GM18858 (cell line): ENCODE measurements at regions not wholly inside any gene's neighbourhood (a gene's known extent, or its start where the extent isn't known, plus 50 kb on each side); places are given as distances from the start of the nearest gene placed in this dataset.
A peak's percentile ranks its signal among the peaks of the same experiment; 100 is the strongest.

Experiments used
- ATAC-seq: cut with Tn5 transposase; IDR thresholded peaks from one replicate; pipeline ENCODE4 v1.9.1; 2021; ENCODE audit not compliant: unreplicated experiment

DNA sequence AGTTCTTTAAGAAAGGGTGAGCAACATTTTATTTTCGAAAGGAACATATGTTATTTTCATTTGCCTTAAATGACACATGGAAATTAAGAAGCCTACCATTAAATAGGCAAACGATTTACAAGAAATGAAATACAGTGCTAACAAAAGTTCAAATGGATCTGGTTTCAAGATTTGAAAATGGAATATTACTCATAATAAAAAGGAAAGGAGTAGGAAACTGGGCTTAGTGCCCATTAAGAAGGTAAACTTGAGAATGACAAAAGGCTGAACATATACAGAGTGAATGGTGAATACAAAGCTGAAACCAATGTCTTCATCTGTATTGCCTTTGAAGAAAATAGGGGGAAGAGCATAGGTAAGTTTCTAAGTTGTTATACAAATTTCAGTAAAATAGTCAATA is 974.2 kb upstream of the C9orf72 start:
- ATAC-seq = no peak

DNA sequence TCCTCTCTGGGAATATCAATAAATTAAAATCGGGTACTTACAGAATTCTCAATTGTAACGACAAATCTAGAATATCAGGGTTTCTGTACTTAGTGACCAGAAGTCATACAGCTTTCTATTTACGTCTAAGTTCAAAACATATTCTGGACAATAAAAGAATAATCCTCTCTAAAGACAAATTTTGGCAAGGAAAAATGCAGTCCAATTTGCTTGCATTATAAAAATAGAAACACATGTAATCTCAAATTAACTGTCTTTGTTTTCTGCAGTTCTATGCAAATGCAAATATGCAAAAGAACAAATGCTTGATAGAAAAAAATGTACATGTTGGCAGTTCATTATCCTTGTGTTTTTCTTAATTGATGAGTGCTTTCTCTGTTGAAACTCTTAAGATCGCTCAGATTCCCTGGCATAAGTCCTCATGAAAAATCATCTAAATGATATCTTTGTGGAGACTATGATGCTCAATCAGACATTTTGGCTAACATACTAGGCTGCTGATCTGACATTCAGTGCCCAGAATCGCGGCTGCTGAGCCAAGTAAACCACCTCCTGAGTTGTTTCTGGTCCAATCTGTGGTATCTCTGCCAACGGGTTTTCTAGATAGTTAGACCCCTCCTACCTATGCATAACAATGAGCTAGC is 990.1 kb upstream of the C9orf72 start:
- ATAC-seq = no peak

DNA sequence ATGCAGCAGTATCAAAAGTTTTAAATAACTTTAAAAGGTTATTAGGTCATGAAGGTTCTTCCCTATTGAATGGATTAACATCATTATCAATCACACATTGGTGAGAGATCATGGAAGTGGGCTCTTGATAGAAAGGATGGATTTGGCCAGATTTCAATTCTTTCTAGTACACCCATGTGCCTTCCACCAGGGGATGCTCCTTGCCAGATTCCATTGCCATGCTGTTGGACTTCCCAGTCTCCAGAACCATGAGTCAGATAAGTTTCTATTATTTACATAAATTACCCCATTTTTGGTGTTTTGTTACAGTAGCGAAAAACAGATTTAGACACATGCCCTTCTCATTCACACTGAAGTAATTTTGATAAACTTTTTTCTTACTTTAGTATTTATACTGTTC is 1010.6 kb upstream of the C9orf72 start:
- ATAC-seq = no peak

DNA sequence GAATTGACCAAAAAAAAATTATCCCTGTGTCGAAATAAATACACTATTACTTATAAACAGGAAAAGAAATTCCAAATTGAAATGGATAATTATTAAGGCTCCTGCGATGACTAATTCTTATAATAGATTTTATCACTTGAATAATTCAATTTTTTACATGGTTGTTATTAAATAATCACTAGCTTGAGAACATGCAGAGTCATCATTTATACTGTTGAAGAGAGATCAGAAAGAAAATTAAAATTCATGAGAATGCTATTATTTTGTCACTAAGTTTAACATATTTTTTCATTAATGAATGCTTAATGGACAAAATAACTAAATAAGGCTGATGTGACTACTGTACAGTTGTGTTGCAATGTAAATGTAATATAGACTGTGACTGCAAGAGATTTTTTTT is 1011.3 kb upstream of the C9orf72 start:
- no peak for ATAC-seq

DNA sequence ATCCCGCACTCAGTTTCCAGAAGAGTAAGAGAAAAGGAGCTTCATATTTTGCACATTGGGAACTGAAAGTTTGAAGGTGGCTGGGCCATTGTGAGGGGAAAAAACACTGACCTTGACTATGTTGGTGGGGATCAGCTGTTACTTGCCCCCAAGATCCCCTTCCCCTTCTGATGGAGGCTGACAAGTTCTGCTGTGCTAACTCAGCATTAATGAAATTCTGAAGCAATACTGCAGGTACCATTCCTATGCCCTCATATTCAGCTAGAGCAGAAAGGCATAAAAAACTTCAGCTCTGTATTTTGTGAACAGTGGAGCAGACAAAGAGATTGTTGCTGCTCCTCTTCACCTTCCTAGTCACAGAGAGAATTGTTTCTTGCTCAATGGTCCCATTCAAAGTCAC is 1013.8 kb upstream of the C9orf72 start:
- no peak for ATAC-seq

DNA sequence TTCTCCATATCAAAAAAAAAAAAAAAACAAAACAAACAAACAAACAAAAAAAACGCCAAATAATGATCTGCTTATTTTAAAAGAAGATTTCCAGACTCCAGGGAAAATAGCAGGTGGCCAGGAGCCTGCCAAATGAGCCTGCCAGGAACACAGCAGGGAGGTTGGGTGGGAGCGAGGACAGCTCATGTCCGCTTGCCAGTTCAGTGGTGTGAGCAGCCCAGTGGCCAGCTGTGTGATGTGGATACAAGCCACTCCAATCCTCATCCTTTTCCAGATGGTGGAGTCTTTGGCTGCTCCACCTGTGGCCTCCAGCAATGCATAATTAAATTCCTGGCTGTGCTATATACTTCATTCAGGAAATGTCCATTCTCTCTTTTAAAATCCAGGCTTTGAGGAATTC is 1025.1 kb upstream of the C9orf72 start:
- no peak for ATAC-seq

DNA sequence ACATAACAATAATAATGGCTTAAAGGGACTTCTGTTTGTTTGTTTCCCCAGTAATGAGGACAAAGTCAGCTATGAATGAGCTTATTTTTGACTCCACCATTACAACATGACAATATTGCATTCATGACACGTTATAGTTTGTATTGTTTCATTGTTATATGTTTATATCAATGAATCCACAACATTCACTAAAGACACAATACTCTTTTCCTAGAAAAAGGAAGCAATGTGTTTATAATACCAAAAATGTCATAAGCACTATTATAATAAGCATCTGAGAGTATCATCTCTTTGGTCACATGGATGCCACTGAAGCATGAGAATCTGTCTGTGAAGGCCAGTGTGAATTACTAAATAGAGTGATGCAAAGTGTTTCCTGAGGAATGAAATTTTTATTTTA is 1026.9 kb upstream of the C9orf72 start:
- ATAC-seq = no peak

DNA sequence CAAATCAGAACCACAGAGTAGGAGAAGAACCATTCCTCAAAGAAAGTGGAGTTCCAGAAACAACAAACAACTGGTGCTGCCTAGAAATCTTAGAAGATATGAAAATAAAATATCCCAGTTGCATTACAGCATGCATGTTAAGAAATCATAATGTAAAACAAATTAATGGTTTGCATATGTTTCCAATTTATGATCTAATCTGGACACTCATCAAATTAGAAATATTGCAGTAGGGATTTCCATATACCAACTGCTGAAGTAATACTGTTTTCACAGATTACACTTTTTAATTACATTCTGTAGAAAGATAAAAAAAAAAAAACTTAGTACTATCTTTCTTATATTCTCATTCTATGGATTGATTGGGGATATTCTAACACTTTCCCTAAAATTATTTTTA is 1034.6 kb upstream of the C9orf72 start:
- ATAC-seq = no peak

DNA sequence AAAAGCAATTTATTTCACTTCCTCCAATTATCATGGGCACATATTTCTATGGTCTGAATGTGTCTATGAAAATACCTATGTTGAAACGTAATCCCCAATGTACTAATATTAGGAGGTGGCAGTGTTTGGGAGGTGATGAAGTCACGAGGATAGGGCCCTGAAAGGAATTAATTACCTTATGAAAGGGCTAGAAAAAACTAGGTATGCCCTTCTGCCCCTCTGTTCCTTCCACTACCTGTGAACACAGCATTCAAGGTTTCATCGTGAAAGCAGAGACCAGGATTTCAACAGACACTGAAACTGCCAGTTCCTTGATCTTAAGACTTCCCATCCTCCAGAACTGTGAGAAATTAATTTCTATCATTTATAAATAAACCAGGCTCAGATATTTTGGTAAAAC is 1037.1 kb upstream of the C9orf72 start:
- ATAC-seq = no peak

DNA sequence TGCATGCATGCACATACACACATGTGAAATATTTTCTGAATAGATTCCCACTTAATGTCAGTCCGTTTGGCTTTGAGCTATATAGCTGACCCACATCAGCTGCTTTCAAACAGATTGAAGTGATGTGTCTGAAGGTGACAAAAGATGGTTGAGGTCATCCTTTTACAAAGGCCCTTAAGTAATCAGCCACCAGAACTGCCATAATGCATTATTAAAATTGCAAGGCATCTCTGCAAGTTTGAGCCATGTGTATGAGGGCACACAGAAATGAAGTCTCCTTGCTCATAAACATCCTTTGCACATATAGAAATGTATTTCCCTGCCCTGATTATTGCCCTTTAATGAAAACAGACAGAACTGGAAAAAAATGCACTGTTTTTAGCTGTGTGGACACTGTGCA is 1043.0 kb upstream of the C9orf72 start:
- ATAC-seq = no peak

DNA sequence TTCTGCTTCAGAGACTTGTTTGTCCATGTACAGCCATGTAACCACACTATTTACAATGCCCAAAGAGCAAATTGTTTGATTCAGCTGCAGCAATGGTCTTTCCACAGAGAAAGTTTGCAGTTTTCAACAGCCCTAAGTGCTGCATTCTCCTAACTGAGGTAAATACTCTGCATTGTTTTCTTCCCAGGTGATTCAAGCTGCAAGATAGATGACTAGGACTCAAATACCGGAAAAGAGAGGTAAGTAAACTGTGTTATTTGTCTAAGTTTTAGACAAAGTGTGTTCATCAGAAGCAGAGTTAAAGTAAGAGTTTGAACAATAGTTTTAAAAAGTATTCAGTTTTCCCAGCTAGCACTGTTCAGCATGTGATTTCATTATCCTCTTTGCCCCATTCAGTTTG is 1046.7 kb upstream of the C9orf72 start:
- ATAC-seq = no peak

DNA sequence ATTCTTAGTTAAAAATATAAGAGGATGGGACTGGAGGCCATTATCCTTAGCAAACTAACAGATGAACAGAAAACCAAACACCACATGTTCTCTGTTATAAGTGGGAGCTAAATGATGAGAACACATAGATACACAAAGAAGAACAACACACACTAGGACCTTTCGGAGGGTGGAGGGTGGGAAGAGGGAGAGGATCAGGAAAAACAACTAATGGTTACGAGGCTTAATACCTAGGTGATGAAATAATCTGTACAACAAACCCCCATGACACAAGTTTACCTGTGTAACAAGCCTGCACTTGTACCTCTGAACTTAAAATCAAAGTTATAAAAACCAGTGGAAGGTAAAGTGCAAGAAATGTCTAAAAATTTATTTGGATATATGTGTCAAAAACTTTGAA is 1047.4 kb upstream of the C9orf72 start:
- ATAC-seq = no peak

DNA sequence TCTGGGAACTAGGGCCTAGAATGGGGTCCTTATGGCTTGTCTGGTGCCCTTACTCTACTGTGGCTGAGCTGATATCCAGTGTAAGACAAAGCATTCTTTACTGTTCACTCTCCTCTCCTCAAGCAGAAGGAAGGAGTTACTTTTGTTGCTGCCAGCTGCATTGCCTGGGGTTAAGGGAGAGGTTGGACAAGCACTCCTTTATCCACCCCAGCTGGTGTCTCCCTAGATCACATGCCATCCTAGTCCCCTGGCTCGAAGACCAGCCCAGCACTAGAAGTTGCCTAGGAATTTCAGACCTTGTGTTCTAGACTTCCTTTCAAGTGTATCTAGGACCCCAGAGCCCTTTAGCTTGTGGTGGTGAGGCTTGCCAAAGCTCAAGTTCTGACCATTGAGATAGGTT is 1051.5 kb upstream of the C9orf72 start:
- ATAC-seq = no peak

DNA sequence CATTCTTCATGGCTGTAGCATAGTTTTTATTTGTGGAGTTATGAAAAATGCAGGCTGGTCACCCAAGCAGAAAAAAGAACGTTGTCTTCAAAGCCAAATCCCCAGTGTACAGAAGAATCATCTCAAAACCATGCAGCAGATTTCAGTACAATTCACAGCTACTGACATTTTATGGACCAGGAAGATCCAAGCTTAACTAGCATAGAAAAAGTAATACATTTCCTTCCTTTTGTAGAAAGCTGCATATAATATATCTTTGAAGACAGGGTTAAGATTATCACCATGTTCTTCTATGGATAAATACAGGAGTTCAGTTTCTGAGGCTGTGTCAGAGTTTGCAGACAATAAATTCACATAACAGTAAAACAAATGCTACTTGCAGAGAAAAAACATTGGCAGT is 1054.8 kb upstream of the C9orf72 start:
- ATAC-seq = no peak

DNA sequence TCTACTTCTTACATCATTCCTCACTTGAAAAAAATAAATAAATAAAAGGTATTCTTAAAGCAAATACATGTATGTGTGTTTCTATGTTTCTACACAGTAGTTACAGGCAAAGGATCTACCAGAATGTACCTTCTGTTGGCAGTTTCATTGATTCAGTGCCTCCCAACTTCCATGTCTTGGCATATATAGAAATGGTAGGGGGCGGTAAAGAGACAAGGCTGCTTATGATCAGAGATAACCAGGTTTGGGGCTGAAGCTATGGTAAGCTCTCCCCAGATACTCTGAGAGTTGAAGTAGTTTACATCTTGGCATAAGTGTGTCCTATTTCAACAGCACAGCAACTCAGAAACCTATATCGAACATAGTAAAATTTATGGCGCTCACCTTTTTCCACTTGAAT is 1075.4 kb upstream of the C9orf72 start:
- no peak for ATAC-seq

DNA sequence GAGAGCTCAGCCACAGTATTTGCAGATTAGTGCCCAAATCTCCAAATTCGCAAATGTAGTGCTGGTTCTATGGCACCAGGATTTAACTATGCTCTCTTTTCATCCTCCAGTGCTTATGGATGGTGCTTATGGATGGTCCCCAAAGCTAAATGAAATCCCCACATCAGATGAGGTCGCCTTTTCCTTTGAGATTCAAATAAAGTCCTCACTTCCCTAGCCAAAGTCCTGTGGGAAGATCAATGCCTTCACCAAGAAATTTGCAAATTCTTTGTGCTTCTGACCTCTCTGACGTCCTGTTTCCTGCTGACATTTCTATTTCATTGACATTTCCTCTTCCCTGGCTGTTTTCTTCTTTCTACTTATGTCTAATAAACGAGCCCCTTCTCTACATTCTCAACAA is 1077.0 kb upstream of the C9orf72 start:
- ATAC-seq = no peak

DNA sequence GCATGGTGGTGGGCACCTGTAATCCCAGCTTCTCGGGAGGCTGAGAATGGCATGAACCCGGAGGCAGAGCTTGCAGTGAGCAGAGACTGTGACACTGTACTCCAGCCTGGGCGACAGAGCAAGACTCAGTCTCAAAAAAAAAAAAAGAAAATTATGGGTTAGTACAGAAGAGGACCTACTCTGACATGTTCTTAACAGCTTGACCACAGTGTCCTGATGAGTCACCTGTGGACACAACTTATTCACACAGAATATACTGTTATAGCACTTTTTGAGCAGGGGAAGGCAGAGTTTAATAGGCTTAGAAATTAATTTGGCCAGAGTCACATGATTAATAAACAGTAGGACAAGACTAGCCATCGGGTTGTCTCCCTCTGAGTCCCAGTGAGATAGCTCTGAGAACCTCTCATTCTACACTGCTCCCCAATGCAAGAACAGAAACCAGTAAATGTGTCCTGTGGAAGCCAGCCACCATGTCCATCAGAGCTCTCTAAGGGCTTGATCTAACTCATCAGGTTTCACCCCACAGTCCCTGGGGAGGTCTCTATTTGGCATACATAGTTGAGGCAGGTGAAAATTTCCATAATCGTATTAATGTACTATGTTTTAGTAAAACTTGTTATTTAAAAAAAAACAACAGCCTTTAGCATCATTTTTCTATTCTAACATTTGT is 1077.9 kb upstream of the C9orf72 start:
- ATAC-seq = peak; percentile 45

DNA sequence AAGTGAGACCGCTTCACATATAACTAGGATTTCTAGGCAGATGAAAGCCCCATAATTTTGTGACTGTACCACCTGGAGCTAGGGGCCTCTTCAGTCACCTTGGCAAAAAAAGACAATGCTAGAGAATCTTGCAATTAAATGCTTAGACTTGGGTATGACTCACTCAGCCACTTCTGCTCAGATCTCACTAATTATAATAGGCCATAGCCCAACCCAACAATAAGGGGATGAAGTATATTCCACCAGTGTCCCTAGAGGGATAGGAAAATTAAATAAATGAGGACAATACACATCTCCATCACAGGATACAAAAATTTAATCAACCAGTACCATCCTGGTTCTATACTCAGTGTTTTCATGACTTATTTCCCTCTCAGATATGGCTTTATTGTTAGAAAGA is 1079.9 kb upstream of the C9orf72 start:
- no peak for ATAC-seq

DNA sequence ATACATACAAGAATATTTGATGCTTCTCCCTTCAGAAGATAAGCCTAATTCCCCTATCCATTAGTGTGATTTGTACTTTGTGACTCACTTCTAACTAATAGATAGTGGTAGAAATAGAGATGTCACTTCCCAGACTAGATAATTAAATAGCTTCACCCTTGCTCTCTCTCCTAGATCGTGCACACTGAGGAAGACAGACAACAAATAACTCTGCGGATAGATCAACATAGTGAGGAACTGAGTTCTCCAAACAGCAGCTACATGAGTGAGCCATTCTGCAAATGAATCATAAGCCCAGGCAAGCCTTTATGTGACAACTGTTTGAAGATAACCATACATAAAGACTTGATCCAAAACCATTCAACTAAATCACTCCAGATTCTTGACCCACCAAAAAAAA is 1083.4 kb upstream of the C9orf72 start:
- ATAC-seq = no peak

DNA sequence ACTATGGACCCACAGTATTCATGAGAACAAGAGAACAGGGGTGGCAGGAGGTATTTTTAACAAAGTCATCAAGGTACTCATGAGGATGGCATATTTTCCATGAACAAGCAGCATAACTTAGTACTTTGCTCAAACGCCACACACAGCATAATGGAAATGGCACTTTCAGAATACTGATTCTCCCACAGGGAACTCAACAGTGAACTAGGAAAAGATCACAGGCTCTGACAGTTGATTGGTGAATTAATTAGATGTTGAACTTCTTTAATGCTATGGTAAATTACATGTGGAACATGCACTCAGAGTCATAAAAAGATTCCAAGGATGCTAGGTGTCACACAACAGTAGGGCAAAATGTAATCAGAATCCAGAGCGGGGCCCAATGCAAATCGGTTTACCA is 1088.6 kb upstream of the C9orf72 start:
- no peak for ATAC-seq

DNA sequence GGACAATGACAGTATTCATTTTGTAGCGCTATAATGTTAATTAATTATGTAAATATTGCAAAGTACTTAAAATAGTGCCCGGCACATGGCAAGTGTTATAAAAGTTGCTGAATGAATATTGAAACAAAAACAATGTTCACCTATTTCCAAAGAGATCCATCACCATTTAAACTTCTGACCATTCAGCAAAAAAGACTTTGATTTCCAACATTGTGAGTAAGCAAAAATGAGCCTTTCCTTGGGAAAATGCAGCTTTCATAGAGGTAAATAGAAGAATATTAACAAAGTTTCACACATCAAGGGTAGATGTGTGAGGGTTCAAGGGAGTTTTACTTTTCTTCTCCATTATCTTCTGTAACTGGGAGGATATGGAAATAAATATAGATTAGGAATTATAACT is 1089.4 kb upstream of the C9orf72 start:
- no peak for ATAC-seq

DNA sequence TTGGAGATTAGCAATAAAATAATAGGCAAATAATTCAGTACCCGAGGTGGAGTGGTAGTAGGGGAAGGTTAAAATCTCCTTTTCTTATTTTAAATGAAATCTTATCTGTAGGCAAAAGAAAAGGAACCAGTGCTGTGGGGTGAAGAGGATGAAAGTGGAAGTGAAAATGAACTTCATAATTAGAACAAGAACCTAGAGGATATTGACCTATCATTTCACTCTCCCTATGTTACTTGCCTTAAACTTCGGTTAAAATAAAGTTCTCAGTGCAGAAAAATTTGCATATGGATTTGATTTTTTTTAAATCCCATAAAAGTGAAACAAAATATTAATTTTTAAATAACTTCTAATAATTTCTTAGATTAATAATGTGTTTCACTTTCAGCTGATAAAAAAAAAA is 1094.9 kb upstream of the C9orf72 start:
- peak; percentile 97 for ATAC-seq

DNA sequence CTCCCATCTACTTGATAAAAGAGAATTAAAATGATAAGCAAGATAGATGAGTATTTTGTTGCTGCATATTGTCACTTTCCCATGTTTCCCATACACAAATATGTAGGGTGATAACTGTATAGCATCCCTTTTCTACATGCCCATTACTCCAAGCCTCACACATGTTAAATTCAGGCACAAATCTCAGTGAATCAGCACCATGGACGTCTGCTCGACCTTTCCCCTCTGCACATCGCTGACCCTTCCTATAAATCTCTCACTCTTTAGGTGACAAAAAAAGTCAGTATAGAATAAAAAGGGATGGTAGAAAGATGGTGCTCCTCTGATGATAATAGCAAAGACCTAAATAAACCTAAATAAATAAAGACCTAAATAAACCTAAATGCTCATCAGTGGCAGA is 1097.7 kb upstream of the C9orf72 start:
- no peak for ATAC-seq
